ENCODE measurements at regions not wholly inside any gene's neighbourhood (a gene's known extent, or its start where the extent isn't known, plus 50 kb on each side); places are given as distances from the start of the nearest gene placed in this dataset.

GRCh38 chr15:69973102-69973714, 124.5 kb downstream of the TLE3 start:
- TF ChIP-seq, protein P1, sequence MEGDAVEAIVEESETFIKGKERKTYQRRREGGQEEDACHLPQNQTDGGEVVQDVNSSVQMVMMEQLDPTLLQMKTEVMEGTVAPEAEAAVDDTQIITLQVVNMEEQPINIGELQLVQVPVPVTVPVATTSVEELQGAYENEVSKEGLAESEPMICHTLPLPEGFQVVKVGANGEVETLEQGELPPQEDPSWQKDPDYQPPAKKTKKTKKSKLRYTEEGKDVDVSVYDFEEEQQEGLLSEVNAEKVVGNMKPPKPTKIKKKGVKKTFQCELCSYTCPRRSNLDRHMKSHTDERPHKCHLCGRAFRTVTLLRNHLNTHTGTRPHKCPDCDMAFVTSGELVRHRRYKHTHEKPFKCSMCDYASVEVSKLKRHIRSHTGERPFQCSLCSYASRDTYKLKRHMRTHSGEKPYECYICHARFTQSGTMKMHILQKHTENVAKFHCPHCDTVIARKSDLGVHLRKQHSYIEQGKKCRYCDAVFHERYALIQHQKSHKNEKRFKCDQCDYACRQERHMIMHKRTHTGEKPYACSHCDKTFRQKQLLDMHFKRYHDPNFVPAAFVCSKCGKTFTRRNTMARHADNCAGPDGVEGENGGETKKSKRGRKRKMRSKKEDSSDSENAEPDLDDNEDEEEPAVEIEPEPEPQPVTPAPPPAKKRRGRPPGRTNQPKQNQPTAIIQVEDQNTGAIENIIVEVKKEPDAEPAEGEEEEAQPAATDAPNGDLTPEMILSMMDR (conservative IDR thresholded peaks at IDR 0.05 in 1 of 2, IDR thresholded peaks at IDR 0.05 in 1 of 2; ENCODE audit: low read depth in 1 of 2, low read length in 2 of 2) = no peak
- TF ChIP-seq EZH2 (IDR thresholded peaks at IDR 0.05; ENCODE audit: low read length, missing control alignments) = no peak
